ENCODE measurements at regions not wholly inside any gene's neighbourhood (a gene's known extent, or its start where the extent isn't known, plus 50 kb on each side); places are given as distances from the start of the nearest gene placed in this dataset.

GRCh38 chr6:33912195-33912594, 108.4 kb upstream of the MLN start:
- DNase-seq (ENCODE audit: low read depth), result no peak
- no peak for TF ChIP-seq CTCF (IDR thresholded peaks at IDR 0.05; ENCODE audit: insufficient read depth, low read depth, low read length, missing control alignments)

GRCh38 chr6:33911488-33911887, 107.7 kb upstream of the MLN start:
- no peak for DNase-seq (ENCODE audit: low read depth)
- H3K4me3 ChIP-seq (ENCODE audit: low read length), result no peak overlapping the region
- no peak for TF ChIP-seq CTCF (IDR thresholded peaks at IDR 0.05; ENCODE audit: insufficient read depth, low read depth, low read length, missing control alignments)

More at GRCh38 chr6:33912195-33912594, 108.4 kb upstream of the MLN start:
- no peak overlapping the region for H3K4me3 ChIP-seq (ENCODE audit: low read length)

- TF ChIP-seq CTCF (IDR thresholded peaks at IDR 0.05; ENCODE audit: insufficient read depth, low read depth, low read length, missing control alignments), result no peak
- no peak for DNase-seq (ENCODE audit: low read depth)
- no peak overlapping the region for H3K4me3 ChIP-seq (ENCODE audit: low read length)
These were observed 106.8 kb upstream of the MLN start for GRCh38 chr6:33910594-33910993.

- DNase-seq (ENCODE audit: low read depth), result no peak
These were observed 105.9 kb upstream of the MLN start for GRCh38 chr6:33909737-33910136.

GRCh38 chr6:33908025-33908424, 104.2 kb upstream of the MLN start:
- no peak for DNase-seq (ENCODE audit: low read depth)
- no peak for TF ChIP-seq CTCF (IDR thresholded peaks at IDR 0.05; ENCODE audit: insufficient read depth, low read depth, low read length, missing control alignments)

More at GRCh38 chr6:33909737-33910136, 105.9 kb upstream of the MLN start:
- H3K4me3 ChIP-seq (ENCODE audit: low read length), result no peak overlapping the region
- TF ChIP-seq CTCF (IDR thresholded peaks at IDR 0.05; ENCODE audit: insufficient read depth, low read depth, low read length, missing control alignments), result no peak

GRCh38 chr6:33907227-33907626, 103.4 kb upstream of the MLN start:
- TF ChIP-seq CTCF (IDR thresholded peaks at IDR 0.05; ENCODE audit: insufficient read depth, low read depth, low read length, missing control alignments), result no peak
- H3K4me3 ChIP-seq (ENCODE audit: low read length), result no peak overlapping the region
- no peak for DNase-seq (ENCODE audit: low read depth)

More at GRCh38 chr6:33908025-33908424, 104.2 kb upstream of the MLN start:
- no peak overlapping the region for H3K4me3 ChIP-seq (ENCODE audit: low read length)

- no peak overlapping the region for H3K4me3 ChIP-seq (ENCODE audit: low read length)
- no peak for TF ChIP-seq CTCF (IDR thresholded peaks at IDR 0.05; ENCODE audit: insufficient read depth, low read depth, low read length, missing control alignments)
- peak; percentile 17 for DNase-seq (ENCODE audit: low read depth)
These were observed 102.6 kb upstream of the MLN start for GRCh38 chr6:33906439-33906838.

Measured in epithelial cell of esophagus (primary cell).